BE2C (cell line): ENCODE measurements at regions not wholly inside any gene's neighbourhood (a gene's known extent, or its start where the extent isn't known, plus 50 kb on each side); places are given as distances from the start of the nearest gene placed in this dataset.

Experiments
- DNase-seq: peaks from one replicate; pipeline ENCODE4 v3.0.0-alpha.2; 2020
- H3K27me3 ChIP-seq: fragments of 250-450 bp; sonication (Bioruptor Pico); 2 replicates; pipeline ENCODE4 v1.5.1; 2020; ENCODE audit warnings: mild to moderate bottlenecking
- H3K36me3 ChIP-seq: fragments of 250-450 bp; sonication (Bioruptor Pico); 2 replicates; pipeline ENCODE4 v1.5.1; 2020; ENCODE audit warnings: mild to moderate bottlenecking
- H3K4me1 ChIP-seq: fragments of 250-450 bp; sonication (Bioruptor Pico); 2 replicates; pipeline ENCODE4 v1.5.1; 2020
- H3K4me3 ChIP-seq: 2 replicates; pipeline ENCODE4 v1.5.1; 2011; ENCODE audit warnings: low read depth, low read length
- H3K9me3 ChIP-seq: fragments of 250-450 bp; sonication (Bioruptor Pico); 2 replicates; pipeline ENCODE4 v1.5.1; 2020
- TF ChIP-seq, protein P1 (sequence below): IDR thresholded peaks from 2 replicates; pipeline ENCODE4 v1.5.1; 2012; ENCODE audit warnings: mild to moderate bottlenecking, low read depth, low read length

DNA sequence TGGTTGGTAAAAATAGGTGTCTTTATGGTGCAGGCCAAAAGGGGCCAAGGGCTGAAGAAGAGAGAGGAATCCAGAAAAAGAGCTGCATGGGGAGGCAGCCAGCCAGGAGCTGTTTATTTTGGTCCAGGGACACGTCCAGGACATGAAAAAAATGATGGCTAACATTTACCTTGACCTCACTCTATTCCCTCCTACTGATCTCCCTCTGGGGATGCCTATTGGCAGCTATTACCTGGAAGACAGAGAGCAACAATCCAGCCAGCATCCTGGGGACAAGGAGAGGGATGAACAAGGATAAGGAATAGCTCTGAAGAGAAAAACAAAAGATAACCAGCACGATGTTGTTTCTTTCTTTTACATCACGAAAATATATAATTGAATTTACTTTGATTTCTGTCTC, 1599.6 kb downstream of the SLITRK5 start:
- H3K9me3 ChIP-seq, result no peaks in the 10 kb centered on the region
- TF ChIP-seq, protein P1, sequence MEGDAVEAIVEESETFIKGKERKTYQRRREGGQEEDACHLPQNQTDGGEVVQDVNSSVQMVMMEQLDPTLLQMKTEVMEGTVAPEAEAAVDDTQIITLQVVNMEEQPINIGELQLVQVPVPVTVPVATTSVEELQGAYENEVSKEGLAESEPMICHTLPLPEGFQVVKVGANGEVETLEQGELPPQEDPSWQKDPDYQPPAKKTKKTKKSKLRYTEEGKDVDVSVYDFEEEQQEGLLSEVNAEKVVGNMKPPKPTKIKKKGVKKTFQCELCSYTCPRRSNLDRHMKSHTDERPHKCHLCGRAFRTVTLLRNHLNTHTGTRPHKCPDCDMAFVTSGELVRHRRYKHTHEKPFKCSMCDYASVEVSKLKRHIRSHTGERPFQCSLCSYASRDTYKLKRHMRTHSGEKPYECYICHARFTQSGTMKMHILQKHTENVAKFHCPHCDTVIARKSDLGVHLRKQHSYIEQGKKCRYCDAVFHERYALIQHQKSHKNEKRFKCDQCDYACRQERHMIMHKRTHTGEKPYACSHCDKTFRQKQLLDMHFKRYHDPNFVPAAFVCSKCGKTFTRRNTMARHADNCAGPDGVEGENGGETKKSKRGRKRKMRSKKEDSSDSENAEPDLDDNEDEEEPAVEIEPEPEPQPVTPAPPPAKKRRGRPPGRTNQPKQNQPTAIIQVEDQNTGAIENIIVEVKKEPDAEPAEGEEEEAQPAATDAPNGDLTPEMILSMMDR, result no peak
- no peak for DNase-seq

GRCh38 chr13:89279374-89279773, 1608.2 kb downstream of the SLITRK5 start:
- H3K36me3 ChIP-seq, result no peaks in the 10 kb centered on the region
- H3K9me3 ChIP-seq, result no peaks in the 10 kb centered on the region
- peaks cover 3% of the 10 kb centered on the region for H3K4me1 ChIP-seq
- TF ChIP-seq, protein P1, result no peak
- peak; percentile 41 for DNase-seq
- no peak overlapping the region for H3K4me3 ChIP-seq
- no peaks in the 10 kb centered on the region for H3K27me3 ChIP-seq

More for the DNA sequence above, 1599.6 kb downstream of the SLITRK5 start:
- H3K36me3 ChIP-seq, result no peaks in the 10 kb centered on the region
- H3K4me3 ChIP-seq, result no peak overlapping the region
- peaks cover 17% of the 10 kb centered on the region for H3K4me1 ChIP-seq
- no peaks in the 10 kb centered on the region for H3K27me3 ChIP-seq

GRCh38 chr13:89281331-89281730, 1610.2 kb downstream of the SLITRK5 start:
- Histone ChIP-seq H3K36me3 (no peaks in the 10 kb centered on the region), H3K4me1 (peaks cover 3% of the 10 kb centered on the region), H3K27me3 (no peaks in the 10 kb centered on the region), H3K4me3 (no peak overlapping the region), H3K9me3 (no peaks in the 10 kb centered on the region)
- DNase-seq, result no peak
- TF ChIP-seq, protein P1, result no peak

DNA sequence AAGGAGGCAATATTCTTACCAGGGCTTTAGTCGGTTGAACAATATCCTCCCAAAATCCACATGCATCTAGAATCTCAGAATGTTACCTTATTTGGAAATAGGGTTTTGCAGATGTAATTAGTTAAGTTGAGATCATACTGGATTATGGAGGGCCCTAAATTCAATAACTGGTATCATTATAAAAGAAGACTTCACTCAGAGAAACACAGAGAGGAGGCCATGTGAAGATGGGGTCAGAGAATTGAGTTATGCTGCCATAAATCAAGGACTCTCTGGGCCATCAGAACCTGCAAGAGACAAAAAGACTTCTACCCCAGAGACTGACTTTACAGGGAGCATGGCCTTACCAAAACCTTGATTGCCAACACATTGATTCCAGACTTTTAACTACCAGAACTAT, 1611.1 kb downstream of the SLITRK5 start:
- DNase-seq, result no peak
- peaks cover 3% of the 10 kb centered on the region for H3K4me1 ChIP-seq
- H3K36me3 ChIP-seq, result no peaks in the 10 kb centered on the region
- H3K4me3 ChIP-seq, result no peak overlapping the region
- no peaks in the 10 kb centered on the region for H3K27me3 ChIP-seq
- H3K9me3 ChIP-seq, result no peaks in the 10 kb centered on the region
- TF ChIP-seq, protein P1, result no peak

GRCh38 chr13:89287381-89287780, 1616.2 kb downstream of the SLITRK5 start:
- Histone ChIP-seq H3K4me1 (no peaks in the 10 kb centered on the region), H3K9me3 (no peaks in the 10 kb centered on the region), H3K4me3 (no peak overlapping the region), H3K27me3 (no peaks in the 10 kb centered on the region), H3K36me3 (no peaks in the 10 kb centered on the region)
- TF ChIP-seq, protein P1, result no peak
- DNase-seq, result no peak

DNA sequence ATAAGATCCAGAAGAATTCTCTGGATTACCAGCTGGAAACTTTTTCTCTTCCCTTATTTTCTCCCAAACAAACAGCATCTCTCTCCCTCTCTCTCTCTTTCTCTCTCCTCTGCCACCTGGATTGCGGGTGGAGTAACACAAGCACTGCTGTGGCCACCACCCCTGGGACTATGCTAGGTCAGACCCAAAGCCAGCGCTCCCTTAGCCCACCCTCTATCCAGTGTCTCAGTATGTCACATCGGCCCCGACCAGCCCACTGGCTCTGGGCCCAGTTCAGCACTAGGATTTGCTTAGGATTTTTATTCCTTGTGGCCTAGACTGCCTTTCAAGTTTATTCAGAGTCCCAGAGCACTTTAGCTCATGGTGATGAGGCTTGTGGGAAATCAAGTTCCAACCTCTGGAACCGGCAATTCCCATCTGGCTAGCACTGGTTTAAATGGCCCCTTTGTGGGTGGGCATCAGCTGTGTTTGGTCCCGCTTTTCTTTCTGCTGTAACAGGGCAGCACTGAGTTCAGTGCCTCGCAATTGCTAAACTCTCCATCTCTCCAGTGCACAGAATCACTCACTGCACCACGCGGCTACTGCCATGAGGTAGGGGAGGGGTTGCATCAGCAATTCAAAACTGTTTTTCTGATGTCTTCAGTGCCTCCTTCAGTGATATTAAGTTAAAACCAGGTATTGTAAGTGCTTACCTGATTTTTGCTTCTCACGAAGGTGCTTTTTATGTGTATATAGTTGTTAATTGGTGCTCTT, 1623.1 kb downstream of the SLITRK5 start:
- H3K9me3 ChIP-seq, result no peaks in the 10 kb centered on the region
- no peaks in the 10 kb centered on the region for H3K36me3 ChIP-seq
- H3K27me3 ChIP-seq, result no peaks in the 10 kb centered on the region
- H3K4me3 ChIP-seq, result no peak overlapping the region
- DNase-seq, result no peak
- TF ChIP-seq, protein P1, result no peak
- no peaks in the 10 kb centered on the region for H3K4me1 ChIP-seq
